Mesenchymal stem cell (in vitro differentiated cells and primary cell): ENCODE measurements at regions not wholly inside any gene's neighbourhood (a gene's known extent, or its start where the extent isn't known, plus 50 kb on each side); places are given as distances from the start of the nearest gene placed in this dataset.

Experiments used
- DNase-seq: peaks from one replicate; pipeline ENCODE4 v3.0.0-alpha.2; 2013
- H2AFZ ChIP-seq: one replicate; pipeline ENCODE4 v1.6.1; 2013; ENCODE audit warnings: low read depth, mild to moderate bottlenecking, control low read depth, inconsistent platforms, low read length, moderate library complexity
- H2AK5ac ChIP-seq: 2 replicates; pipeline ENCODE4 v1.6.1; 2013; ENCODE audit warnings: low read length, moderate library complexity, mild to moderate bottlenecking, inconsistent platforms; ENCODE audit not compliant: severe bottlenecking
- H2BK120ac ChIP-seq: one replicate; pipeline ENCODE4 v1.6.1; 2013; ENCODE audit warnings: low read depth, mild to moderate bottlenecking, inconsistent platforms, low read length, moderate library complexity
- H2BK12ac ChIP-seq, 2 experiments: one replicate each; pipeline ENCODE4 v1.6.1; 2013; ENCODE audit warnings: inconsistent platforms in 2 of 2, low read length in 2 of 2, mild to moderate bottlenecking in 2 of 2, moderate library complexity in 2 of 2, control low read depth in 1 of 2
- H2BK15ac ChIP-seq: one replicate; pipeline ENCODE4 v1.6.1; 2013; ENCODE audit warnings: mild to moderate bottlenecking, low read depth, inconsistent platforms; ENCODE audit not compliant: poor library complexity, severe bottlenecking
- H2BK5ac ChIP-seq: 2 replicates; pipeline ENCODE4 v1.6.1; 2013; ENCODE audit warnings: low read depth, mild to moderate bottlenecking, low read length, control low read depth, inconsistent platforms; ENCODE audit not compliant: poor library complexity, severe bottlenecking
- H3K14ac ChIP-seq, 2 experiments: one replicate each; pipeline ENCODE4 v1.6.1; 2013; ENCODE audit warnings: inconsistent platforms in 2 of 2, low read length in 2 of 2, control low read depth in 1 of 2, mild to moderate bottlenecking in 1 of 2, moderate library complexity in 1 of 2
- H3K18ac ChIP-seq, 2 experiments: one replicate each; pipeline ENCODE4 v1.6.1; 2013; ENCODE audit warnings: inconsistent platforms in 2 of 2, low read length in 2 of 2, control low read depth in 1 of 2, low read depth in 1 of 2, mild to moderate bottlenecking in 1 of 2
- H3K23ac ChIP-seq, 2 experiments: one replicate each; pipeline ENCODE4 v1.6.1; 2013; ENCODE audit warnings: inconsistent platforms in 2 of 2, low read length in 2 of 2, mild to moderate bottlenecking in 2 of 2, moderate library complexity in 2 of 2, control low read depth in 1 of 2
- H3K27ac ChIP-seq: 2 replicates; pipeline ENCODE4 v1.5.1; 2013; ENCODE audit warnings: mild to moderate bottlenecking, moderate library complexity, low read length, control low read depth, inconsistent platforms; ENCODE audit not compliant: poor library complexity, severe bottlenecking
- H3K27me3 ChIP-seq, 2 experiments: 2 replicates each; pipeline versions ENCODE4 v1.6.1 to v1.7.0; 2013; ENCODE audit warnings: low read length in 2 of 2, mild to moderate bottlenecking in 2 of 2, moderate library complexity in 2 of 2, control low read depth in 1 of 2, inconsistent platforms in 1 of 2; ENCODE audit not compliant: control insufficient read depth in 1 of 2, insufficient read depth in 1 of 2
- H3K36me3 ChIP-seq, 2 experiments: 2 replicates each; pipeline versions ENCODE4 v1.6.1 to v1.7.0; 2013; ENCODE audit warnings: low read length in 2 of 2, control low read depth in 1 of 2, inconsistent platforms in 1 of 2, low read depth in 1 of 2, mild to moderate bottlenecking in 1 of 2; ENCODE audit not compliant: insufficient read depth in 2 of 2, control insufficient read depth in 1 of 2
- H3K4ac ChIP-seq, 2 experiments: one replicate each; pipeline ENCODE4 v1.6.1; 2013; ENCODE audit warnings: inconsistent platforms in 2 of 2, low read length in 2 of 2, mild to moderate bottlenecking in 2 of 2, moderate library complexity in 2 of 2, control low read depth in 1 of 2, low read depth in 1 of 2
- H3K4me1 ChIP-seq: 2 replicates; pipeline ENCODE4 v1.6.1; 2013; ENCODE audit warnings: low read depth, low read length, control low read depth; ENCODE audit not compliant: control insufficient read depth, insufficient read depth
- H3K4me2 ChIP-seq: 2 replicates; pipeline ENCODE4 v1.6.1; 2013; ENCODE audit warnings: low read length, mild to moderate bottlenecking, inconsistent platforms; ENCODE audit not compliant: poor library complexity, severe bottlenecking
- H3K4me3 ChIP-seq, 2 experiments: 2 replicates each; pipeline versions ENCODE4 v1.5.1 to v1.7.0; 2013; ENCODE audit warnings: low read length in 2 of 2, mild to moderate bottlenecking in 2 of 2, control low read depth in 1 of 2, low read depth in 1 of 2; ENCODE audit not compliant: insufficient read depth in 1 of 2
- H3K79me1 ChIP-seq: replicated peaks from 2 replicates; pipeline ENCODE4 v1.6.1; 2013; ENCODE audit warnings: mild to moderate bottlenecking, control low read depth, low read length, inconsistent platforms; ENCODE audit not compliant: poor library complexity, severe bottlenecking
- H3K9ac ChIP-seq: 2 replicates; pipeline ENCODE4 v1.7.0; 2013; ENCODE audit warnings: mild to moderate bottlenecking, low read length, moderate library complexity
- H3K9me3 ChIP-seq: 2 replicates; pipeline ENCODE4 v1.7.0; 2013; ENCODE audit warnings: mild to moderate bottlenecking, low read length; ENCODE audit not compliant: control insufficient read depth
- H4K8ac ChIP-seq: one replicate; pipeline ENCODE4 v1.6.1; 2013; ENCODE audit warnings: inconsistent platforms, mild to moderate bottlenecking, low read length, moderate library complexity
- H4K91ac ChIP-seq: one replicate; pipeline ENCODE4 v1.6.1; 2013; ENCODE audit warnings: mild to moderate bottlenecking, low read length, inconsistent platforms
- WGBS: methylation state at CpG from one replicate; pipeline ENCODE4 v1.1.7; 2013; ENCODE audit warnings: mixed read lengths; 5-methylcytosine and 5-hydroxymethylcytosine counted together

DNA sequence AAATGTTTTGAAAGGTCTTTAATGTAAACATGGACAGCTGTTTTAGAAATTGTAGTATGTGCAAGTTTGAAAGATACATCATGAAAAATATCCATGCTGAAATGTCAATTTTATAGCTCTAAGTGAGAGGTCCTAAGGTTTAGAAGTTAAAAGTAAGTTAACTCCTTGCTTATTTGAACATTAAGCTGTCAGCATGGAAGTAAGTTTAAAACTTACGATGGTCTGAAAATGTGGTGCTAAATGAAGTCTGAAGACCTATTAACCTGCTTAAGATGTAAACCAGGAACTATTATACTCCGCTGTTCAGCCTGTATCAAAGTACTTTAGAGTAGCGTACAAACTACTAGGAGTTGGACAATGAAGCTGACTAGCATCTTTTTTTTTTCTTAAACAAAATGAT is 1082.4 kb downstream of the TMTC2 start:
- no peak overlapping the region for H3K4ac ChIP-seq
- H3K4me1 ChIP-seq = no peaks in the 10 kb centered on the region
- H3K4me2 ChIP-seq = no peak overlapping the region

GRCh38 chr12:83767723-83768122 is 1081.0 kb downstream of the TMTC2 start:
- no peak for DNase-seq
- Histone ChIP-seq H3K23ac (no peak overlapping the region), H3K4me3 (no peak overlapping the region), H3K27ac (no peak overlapping the region), H2BK5ac (no peak overlapping the region), H3K4me1 (no peaks in the 10 kb centered on the region), H2AFZ (no peak overlapping the region), H2BK120ac (no peak overlapping the region), H4K8ac (no peak overlapping the region), H3K27me3 (no peaks in the 10 kb centered on the region), H2BK12ac (no peak overlapping the region), H3K9ac (no peak overlapping the region), H3K18ac (no peak overlapping the region), H2AK5ac (no peak overlapping the region), H3K4ac (no peak overlapping the region), H3K9me3 (peaks cover 35% of the 10 kb centered on the region), H3K36me3 (no peaks in the 10 kb centered on the region), H3K14ac (no peak overlapping the region), H3K79me1 (no peaks in the 10 kb centered on the region), H2BK15ac (no peak overlapping the region), H3K4me2 (no peak overlapping the region), H4K91ac (no peak overlapping the region)
- WGBS = no CpG with 5 or more reads among the region's 1 CpG

More for the DNA sequence above, 1082.4 kb downstream of the TMTC2 start:
- Histone ChIP-seq H3K18ac (no peak overlapping the region), H2BK120ac (no peak overlapping the region), H3K9ac (no peak overlapping the region), H3K9me3 (peaks cover 38% of the 10 kb centered on the region), H4K91ac (no peak overlapping the region), H2BK5ac (no peak overlapping the region), H3K36me3 (no peaks in the 10 kb centered on the region), H3K27me3 (no peaks in the 10 kb centered on the region), H3K27ac (no peak overlapping the region), H3K23ac (no peak overlapping the region), H3K4me3 (no peak overlapping the region), H3K79me1 (no peaks in the 10 kb centered on the region), H4K8ac (no peak overlapping the region), H2AK5ac (no peak overlapping the region), H3K14ac (no peak overlapping the region), H2AFZ (no peak overlapping the region), H2BK15ac (no peak overlapping the region), H2BK12ac (no peak overlapping the region)
- no peak for DNase-seq
- WGBS = 82% methylated on average over 1 of the region's 3 CpGs

DNA sequence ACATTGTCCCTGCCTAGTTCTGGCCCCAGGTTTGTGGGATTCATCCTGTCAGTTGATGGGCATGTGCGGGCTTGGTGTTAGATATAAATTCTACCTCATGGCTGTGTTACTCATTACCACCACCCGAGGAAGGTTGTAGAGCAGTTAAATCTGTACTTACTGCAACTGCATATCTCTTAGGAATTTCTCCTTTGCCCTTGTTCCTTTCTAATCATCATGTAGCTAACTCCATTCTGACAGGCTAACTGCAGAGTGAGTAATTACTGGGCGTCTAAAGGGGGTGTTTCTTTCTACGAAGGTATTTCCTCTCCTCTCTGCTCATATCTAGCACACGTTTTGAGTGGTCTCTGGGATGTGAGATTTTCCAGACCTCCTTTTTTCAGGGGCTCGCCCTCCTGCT is 1076.7 kb downstream of the TMTC2 start:
- Histone ChIP-seq H4K8ac (no peak overlapping the region), H3K4me2 (no peak overlapping the region), H3K4me1 (no peaks in the 10 kb centered on the region), H3K4me3 (no peak overlapping the region), H4K91ac (no peak overlapping the region), H2AFZ (no peak overlapping the region), H3K27me3 (no peaks in the 10 kb centered on the region), H3K9ac (no peak overlapping the region), H3K9me3 (peaks cover 15% of the 10 kb centered on the region), H2BK120ac (no peak overlapping the region), H2BK15ac (no peak overlapping the region), H3K14ac (no peak overlapping the region), H2BK5ac (no peak overlapping the region), H3K27ac (no peak overlapping the region), H3K79me1 (no peaks in the 10 kb centered on the region), H3K18ac (no peak overlapping the region), H3K4ac (no peak overlapping the region), H2BK12ac (no peak overlapping the region), H2AK5ac (no peak overlapping the region), H3K23ac (no peak overlapping the region), H3K36me3 (no peaks in the 10 kb centered on the region)
- peak; percentile 44 for DNase-seq
- WGBS = 25% methylated on average over 2 of the region's 6 CpGs

DNA sequence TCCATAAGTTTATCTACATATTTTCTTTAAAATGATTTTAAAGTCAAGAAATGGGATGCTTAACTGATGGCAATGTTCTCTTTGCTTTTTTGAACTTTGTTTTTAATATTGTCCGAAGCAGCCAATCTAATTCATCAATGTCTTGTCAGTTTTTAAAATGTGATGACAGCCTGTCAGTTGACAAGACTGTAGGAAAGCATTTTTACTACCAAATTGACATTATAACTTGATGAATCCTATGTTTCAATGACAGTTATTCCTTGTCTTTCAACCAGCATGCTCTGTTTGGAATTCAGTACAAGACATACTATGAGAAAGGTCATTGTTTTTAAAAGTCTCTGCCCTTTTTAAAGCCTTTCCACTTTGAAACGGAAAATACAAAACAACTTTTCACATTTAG is 1073.2 kb downstream of the TMTC2 start:
- no peak overlapping the region for H3K18ac ChIP-seq
- 100% methylated on average over 1 of the region's 2 CpGs for WGBS
- no peak overlapping the region for H3K9ac ChIP-seq
- H3K79me1 ChIP-seq = no peaks in the 10 kb centered on the region
- H3K14ac ChIP-seq = no peak overlapping the region
- peaks cover 15% of the 10 kb centered on the region for H3K9me3 ChIP-seq
- no peak overlapping the region for H4K8ac ChIP-seq
- H2AK5ac ChIP-seq = no peak overlapping the region
- no peak overlapping the region for H2BK15ac ChIP-seq
- H3K27me3 ChIP-seq = no peaks in the 10 kb centered on the region
- H4K91ac ChIP-seq = no peak overlapping the region
- no peaks in the 10 kb centered on the region for H3K36me3 ChIP-seq
- DNase-seq = no peak
- no peak overlapping the region for H3K27ac ChIP-seq
- no peak overlapping the region for H3K23ac ChIP-seq
- H2BK5ac ChIP-seq = no peak overlapping the region
- no peak overlapping the region for H2AFZ ChIP-seq
- no peak overlapping the region for H3K4me3 ChIP-seq
- no peak overlapping the region for H2BK12ac ChIP-seq
- no peak overlapping the region for H3K4me2 ChIP-seq
- no peak overlapping the region for H2BK120ac ChIP-seq
- H3K4me1 ChIP-seq = no peaks in the 10 kb centered on the region
- H3K4ac ChIP-seq = no peak overlapping the region
